Ishikawa (cell line): ENCODE measurements at regions not wholly inside any gene's neighbourhood (a gene's known extent, or its start where the extent isn't known, plus 50 kb on each side); places are given as distances from the start of the nearest gene placed in this dataset.

Experiments used
- CEBPB ChIP-seq: IDR thresholded peaks from 2 replicates; pipeline ENCODE4 v1.6.1; 2012
- EGR1 ChIP-seq: IDR thresholded peaks from 2 replicates; pipeline ENCODE4 v1.6.1; 2012
- EP300 ChIP-seq: IDR thresholded peaks from 2 replicates; pipeline ENCODE4 v1.6.1; 2012; ENCODE audit warnings: borderline replicate concordance
- FOXM1 ChIP-seq: IDR thresholded peaks from 2 replicates; pipeline ENCODE4 v1.6.1; 2012; ENCODE audit warnings: low read depth, borderline replicate concordance
- RAD21 ChIP-seq: IDR thresholded peaks from 2 replicates; pipeline ENCODE4 v1.6.1; 2012; ENCODE audit warnings: low read depth
- YY1 ChIP-seq: IDR thresholded peaks from 2 replicates; pipeline ENCODE4 v1.6.1; 2012; ENCODE audit warnings: low read depth
- ZBTB7A ChIP-seq: IDR thresholded peaks from 2 replicates; pipeline ENCODE4 v1.6.1; 2012; ENCODE audit warnings: low read depth
- TF ChIP-seq, protein P1 (sequence below): IDR thresholded peaks from 2 replicates; pipeline ENCODE4 v1.6.1; 2012
- TF ChIP-seq, protein P2 (sequence below): IDR thresholded peaks from 2 replicates; pipeline ENCODE4 v1.6.1; 2012; ENCODE audit warnings: low read depth, mild to moderate bottlenecking

DNA sequence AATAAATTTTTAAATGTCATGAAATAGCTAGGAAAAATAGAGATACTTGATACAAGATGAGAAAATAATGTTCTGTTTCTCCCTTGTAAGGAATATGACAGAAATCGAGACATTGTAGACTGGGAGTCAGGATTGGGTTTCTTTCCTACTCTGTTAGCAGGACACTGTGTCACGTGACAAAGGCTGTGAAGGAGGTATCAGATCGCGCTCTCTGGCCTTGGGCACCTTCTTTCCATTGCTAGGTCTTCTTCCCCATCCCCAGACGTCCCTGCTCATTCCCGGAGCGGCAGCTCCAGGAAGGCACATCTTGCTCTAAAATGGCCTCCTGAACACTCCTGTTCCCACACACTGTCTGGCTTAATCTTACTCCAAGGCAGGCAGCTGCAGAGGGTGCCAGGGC lies 133.4 kb downstream of the TM9SF2 start:
- TF ChIP-seq, protein P1, sequence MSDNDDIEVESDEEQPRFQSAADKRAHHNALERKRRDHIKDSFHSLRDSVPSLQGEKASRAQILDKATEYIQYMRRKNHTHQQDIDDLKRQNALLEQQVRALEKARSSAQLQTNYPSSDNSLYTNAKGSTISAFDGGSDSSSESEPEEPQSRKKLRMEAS = no peak
- TF ChIP-seq FOXM1 (no peak), ZBTB7A (no peak), RAD21 (no peak), EP300 (no peak), CEBPB (no peak), YY1 (no peak), EGR1 (no peak)
- TF ChIP-seq, protein P2, sequence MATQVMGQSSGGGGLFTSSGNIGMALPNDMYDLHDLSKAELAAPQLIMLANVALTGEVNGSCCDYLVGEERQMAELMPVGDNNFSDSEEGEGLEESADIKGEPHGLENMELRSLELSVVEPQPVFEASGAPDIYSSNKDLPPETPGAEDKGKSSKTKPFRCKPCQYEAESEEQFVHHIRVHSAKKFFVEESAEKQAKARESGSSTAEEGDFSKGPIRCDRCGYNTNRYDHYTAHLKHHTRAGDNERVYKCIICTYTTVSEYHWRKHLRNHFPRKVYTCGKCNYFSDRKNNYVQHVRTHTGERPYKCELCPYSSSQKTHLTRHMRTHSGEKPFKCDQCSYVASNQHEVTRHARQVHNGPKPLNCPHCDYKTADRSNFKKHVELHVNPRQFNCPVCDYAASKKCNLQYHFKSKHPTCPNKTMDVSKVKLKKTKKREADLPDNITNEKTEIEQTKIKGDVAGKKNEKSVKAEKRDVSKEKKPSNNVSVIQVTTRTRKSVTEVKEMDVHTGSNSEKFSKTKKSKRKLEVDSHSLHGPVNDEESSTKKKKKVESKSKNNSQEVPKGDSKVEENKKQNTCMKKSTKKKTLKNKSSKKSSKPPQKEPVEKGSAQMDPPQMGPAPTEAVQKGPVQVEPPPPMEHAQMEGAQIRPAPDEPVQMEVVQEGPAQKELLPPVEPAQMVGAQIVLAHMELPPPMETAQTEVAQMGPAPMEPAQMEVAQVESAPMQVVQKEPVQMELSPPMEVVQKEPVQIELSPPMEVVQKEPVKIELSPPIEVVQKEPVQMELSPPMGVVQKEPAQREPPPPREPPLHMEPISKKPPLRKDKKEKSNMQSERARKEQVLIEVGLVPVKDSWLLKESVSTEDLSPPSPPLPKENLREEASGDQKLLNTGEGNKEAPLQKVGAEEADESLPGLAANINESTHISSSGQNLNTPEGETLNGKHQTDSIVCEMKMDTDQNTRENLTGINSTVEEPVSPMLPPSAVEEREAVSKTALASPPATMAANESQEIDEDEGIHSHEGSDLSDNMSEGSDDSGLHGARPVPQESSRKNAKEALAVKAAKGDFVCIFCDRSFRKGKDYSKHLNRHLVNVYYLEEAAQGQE = no peak
